ENCODE measurements at regions not wholly inside any gene's neighbourhood (a gene's known extent, or its start where the extent isn't known, plus 50 kb on each side); places are given as distances from the start of the nearest gene placed in this dataset.
A peak's percentile ranks its signal among the peaks of the same experiment; 100 is the strongest.

DNA sequence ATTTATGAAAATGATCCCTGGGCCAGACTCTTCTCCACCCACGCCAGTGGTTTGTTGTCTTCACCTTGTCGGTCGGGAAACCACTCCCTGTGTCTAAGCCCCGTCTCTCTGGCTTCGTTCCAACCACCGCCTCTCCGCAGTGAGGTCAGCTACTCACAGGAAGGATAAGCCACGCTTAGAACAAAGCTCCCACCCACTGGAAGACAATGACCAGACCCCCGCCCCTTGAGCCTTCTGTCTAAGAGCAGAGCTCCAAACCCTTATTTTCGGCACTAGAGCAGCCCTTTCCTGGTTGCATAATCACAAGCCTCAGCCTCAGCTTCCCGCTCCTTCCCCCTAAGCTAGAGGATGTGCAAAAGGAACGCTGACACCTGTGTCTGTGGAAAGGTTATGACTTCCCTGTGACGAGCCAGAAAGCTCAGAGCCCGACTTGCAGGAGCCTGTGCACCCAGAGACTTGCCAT is 114.9 kb upstream of the MEF2A start:
- no peak overlapping the region for H3K4me3 Mint-ChIP-seq
- DNase-seq (ENCODE audit: low read depth, low spot score): no peak

DNA sequence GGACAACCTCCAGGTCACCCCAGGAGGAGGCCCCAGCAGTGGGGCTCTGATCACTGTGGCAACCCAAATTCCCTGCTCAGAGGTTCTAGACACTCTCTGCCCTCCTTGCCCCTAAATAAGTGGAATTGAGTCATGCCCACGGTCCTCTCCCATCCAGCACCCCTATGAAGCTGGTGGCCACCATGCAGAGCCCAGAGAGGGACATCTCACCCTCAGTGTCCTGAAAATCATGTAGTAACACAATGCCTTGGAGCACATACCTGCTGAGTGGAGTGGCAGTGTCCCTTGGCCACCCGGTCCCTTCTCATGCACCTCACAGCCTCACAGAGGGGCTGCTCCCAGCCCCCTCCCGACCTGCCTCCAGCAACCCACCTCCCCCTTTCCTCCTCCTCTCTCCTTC is 114.3 kb upstream of the MEF2A start:
- TF ChIP-seq, protein P1, sequence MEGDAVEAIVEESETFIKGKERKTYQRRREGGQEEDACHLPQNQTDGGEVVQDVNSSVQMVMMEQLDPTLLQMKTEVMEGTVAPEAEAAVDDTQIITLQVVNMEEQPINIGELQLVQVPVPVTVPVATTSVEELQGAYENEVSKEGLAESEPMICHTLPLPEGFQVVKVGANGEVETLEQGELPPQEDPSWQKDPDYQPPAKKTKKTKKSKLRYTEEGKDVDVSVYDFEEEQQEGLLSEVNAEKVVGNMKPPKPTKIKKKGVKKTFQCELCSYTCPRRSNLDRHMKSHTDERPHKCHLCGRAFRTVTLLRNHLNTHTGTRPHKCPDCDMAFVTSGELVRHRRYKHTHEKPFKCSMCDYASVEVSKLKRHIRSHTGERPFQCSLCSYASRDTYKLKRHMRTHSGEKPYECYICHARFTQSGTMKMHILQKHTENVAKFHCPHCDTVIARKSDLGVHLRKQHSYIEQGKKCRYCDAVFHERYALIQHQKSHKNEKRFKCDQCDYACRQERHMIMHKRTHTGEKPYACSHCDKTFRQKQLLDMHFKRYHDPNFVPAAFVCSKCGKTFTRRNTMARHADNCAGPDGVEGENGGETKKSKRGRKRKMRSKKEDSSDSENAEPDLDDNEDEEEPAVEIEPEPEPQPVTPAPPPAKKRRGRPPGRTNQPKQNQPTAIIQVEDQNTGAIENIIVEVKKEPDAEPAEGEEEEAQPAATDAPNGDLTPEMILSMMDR (conservative IDR thresholded peaks at IDR 0.05): no peak
- no peaks in the 10 kb centered on the region for H3K9me3 Mint-ChIP-seq
- no peak for DNase-seq (ENCODE audit: low read depth, low spot score)
- H3K4me3 Mint-ChIP-seq: no peak overlapping the region
- H3K27me3 Mint-ChIP-seq (ENCODE audit: low read depth): no peaks in the 10 kb centered on the region
- H3K4me1 Mint-ChIP-seq: peaks cover 4% of the 10 kb centered on the region
- no peak overlapping the region for H3K27ac Mint-ChIP-seq (ENCODE audit: unreplicated experiment)
- H3K36me3 Mint-ChIP-seq (ENCODE audit: low read depth): no peaks in the 10 kb centered on the region

More for the DNA sequence above, 114.9 kb upstream of the MEF2A start:
- no peaks in the 10 kb centered on the region for H3K9me3 Mint-ChIP-seq
- no peaks in the 10 kb centered on the region for H3K36me3 Mint-ChIP-seq (ENCODE audit: low read depth)
- TF ChIP-seq, protein P1 (conservative IDR thresholded peaks at IDR 0.05): no peak
- H3K27me3 Mint-ChIP-seq (ENCODE audit: low read depth): no peaks in the 10 kb centered on the region
- no peak overlapping the region for H3K27ac Mint-ChIP-seq (ENCODE audit: unreplicated experiment)
- H3K4me1 Mint-ChIP-seq: peaks cover 4% of the 10 kb centered on the region

DNA sequence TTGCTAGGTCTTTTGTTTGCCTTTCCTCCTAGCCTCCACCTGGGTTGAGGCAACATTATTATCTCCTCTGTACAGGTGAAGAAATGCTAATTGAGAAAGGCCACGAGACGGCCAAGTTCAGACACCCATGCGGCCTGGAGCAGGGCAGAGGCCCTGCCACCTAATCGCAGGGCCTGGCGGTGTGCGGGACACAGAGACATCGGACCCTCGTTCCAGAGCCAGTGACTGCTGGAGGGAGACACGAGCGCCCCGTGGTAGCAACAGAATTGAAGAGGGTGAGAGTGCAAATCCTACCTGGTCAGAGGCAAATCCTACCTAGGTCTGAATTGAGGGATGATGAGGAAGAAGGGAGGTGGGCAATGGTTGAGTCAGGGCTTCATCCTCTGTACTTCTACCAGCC is 113.8 kb upstream of the MEF2A start:
- no peaks in the 10 kb centered on the region for H3K36me3 Mint-ChIP-seq (ENCODE audit: low read depth)
- no peak overlapping the region for H3K4me3 Mint-ChIP-seq
- H3K27me3 Mint-ChIP-seq (ENCODE audit: low read depth): no peaks in the 10 kb centered on the region
- DNase-seq (ENCODE audit: low read depth, low spot score): no peak
- no peaks in the 10 kb centered on the region for H3K9me3 Mint-ChIP-seq
- H3K4me1 Mint-ChIP-seq: peaks cover 4% of the 10 kb centered on the region
- TF ChIP-seq, protein P1 (conservative IDR thresholded peaks at IDR 0.05): no peak
- no peak overlapping the region for H3K27ac Mint-ChIP-seq (ENCODE audit: unreplicated experiment)

DNA sequence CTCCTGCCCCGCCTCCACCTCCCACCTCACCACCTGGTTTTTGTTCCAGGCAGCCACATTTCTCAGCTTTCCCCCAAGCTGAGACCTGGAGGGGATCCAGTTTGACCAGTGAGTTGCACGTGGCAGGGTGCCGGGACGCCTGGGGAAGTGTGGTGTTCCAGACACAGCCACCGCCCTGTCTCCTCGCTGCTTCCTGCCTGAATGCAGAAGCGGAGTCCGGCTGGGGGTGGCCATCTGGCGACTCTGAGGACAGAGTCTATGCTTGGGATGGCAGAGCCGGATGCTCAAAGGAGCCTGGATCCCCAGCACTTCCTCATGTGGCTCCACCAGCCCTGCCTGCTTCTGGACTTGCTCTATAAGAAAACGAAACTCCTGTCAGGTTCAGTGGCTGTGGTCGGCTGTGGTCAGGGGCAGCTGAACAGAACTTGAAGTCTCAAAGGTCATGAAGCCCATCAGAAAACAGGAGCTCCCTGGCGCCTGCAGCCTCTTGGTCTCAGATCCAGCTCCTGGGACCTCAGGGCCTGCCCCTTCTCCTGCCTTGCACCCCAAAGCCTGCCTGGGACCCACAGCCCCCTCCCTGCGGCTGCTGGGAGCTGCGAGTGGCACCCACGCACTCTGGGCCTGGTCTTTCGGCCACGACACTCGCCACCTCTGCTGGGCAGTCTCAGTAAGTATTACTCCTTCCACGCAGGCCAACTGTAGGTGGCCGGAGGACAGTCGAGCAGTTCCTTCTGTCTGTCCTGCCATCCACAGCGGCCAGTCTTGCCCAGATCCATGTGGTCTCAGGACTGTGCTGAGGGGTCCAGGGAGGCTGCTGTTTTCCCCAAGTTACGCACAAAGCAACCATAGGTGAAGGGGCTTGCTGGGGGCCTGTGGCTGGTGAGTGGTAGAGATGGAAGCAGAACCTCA is 112.8 kb upstream of the MEF2A start:
- peak overlapping the region; percentile 75 for H3K27ac Mint-ChIP-seq (ENCODE audit: unreplicated experiment)
- DNase-seq (ENCODE audit: low read depth, low spot score): no peak
- H3K4me1 Mint-ChIP-seq: peaks cover 4% of the 10 kb centered on the region
- H3K27me3 Mint-ChIP-seq (ENCODE audit: low read depth): no peaks in the 10 kb centered on the region
- no peak overlapping the region for H3K4me3 Mint-ChIP-seq
- no peaks in the 10 kb centered on the region for H3K36me3 Mint-ChIP-seq (ENCODE audit: low read depth)
- no peaks in the 10 kb centered on the region for H3K9me3 Mint-ChIP-seq
- TF ChIP-seq, protein P1 (conservative IDR thresholded peaks at IDR 0.05): no peak

DNA sequence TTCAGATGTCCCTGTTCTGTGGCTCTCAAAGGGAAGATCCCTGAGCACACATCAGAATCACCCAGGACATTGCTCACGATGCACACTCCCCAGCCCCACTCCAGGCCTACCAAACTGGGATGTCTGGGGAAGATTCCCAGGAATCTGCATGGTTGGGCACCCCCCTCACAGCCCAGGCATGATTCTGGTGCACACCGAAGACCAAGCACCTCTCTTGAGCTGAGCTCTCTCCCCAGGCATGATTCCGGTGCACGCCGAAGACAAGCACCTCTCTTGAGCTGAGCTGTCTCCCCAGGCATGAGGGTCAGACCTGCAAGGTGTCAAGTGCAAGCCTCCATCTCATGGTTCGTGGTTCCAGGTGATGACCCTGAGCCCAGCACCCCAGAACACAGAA is 112.2 kb upstream of the MEF2A start:
- Mint-ChIP-seq H3K4me1 (peaks cover 4% of the 10 kb centered on the region), H3K27me3 (ENCODE audit: low read depth) (no peaks in the 10 kb centered on the region), H3K9me3 (no peaks in the 10 kb centered on the region), H3K36me3 (ENCODE audit: low read depth) (no peaks in the 10 kb centered on the region), H3K27ac (ENCODE audit: unreplicated experiment) (no peak overlapping the region), H3K4me3 (no peak overlapping the region)
- TF ChIP-seq, protein P1 (conservative IDR thresholded peaks at IDR 0.05): no peak
- DNase-seq (ENCODE audit: low read depth, low spot score): no peak

Measured in neural crest cell (in vitro differentiated cells).